ENCODE measurements at regions not wholly inside any gene's neighbourhood (a gene's known extent, or its start where the extent isn't known, plus 50 kb on each side); places are given as distances from the start of the nearest gene placed in this dataset.

- Histone ChIP-seq H3K9me3 (ENCODE audit: low read depth, low read length, poor library complexity, severe bottlenecking) (no peaks in the 10 kb centered on the region), H3K27ac (ENCODE audit: low read depth, low read length, poor library complexity, severe bottlenecking) (no peak overlapping the region), H3K36me3 (ENCODE audit: insufficient read depth, low read length, poor library complexity, severe bottlenecking) (no peaks in the 10 kb centered on the region), H3K4me3 (ENCODE audit: low read depth, low read length, poor library complexity, severe bottlenecking) (no peak overlapping the region), H3K4me1 (ENCODE audit: insufficient read depth, low read length, poor library complexity, severe bottlenecking) (no peaks in the 10 kb centered on the region), H3K27me3 (replicated peaks; ENCODE audit: insufficient read depth, low read depth, low read length, poor library complexity) (no peaks in the 10 kb centered on the region)
- intact Hi-C loops (cut with micrococcal nuclease; ENCODE audit: unreplicated experiment) = no loop called here
- DNase-seq (ENCODE audit: low spot score) = no peak
- BruUV-seq (replicated peaks) = no TSS peak
- POLR2A ChIA-PET (ENCODE audit: low non-redundant PET) = no interaction called here
- TF ChIP-seq EZH2 (IDR thresholded peaks at IDR 0.05; ENCODE audit: borderline replicate concordance, low read depth, low read length, poor library complexity, severe bottlenecking) (no peak), CTCF (conservative IDR thresholded peaks at IDR 0.05; ENCODE audit: low read depth, low read length) (no peak)
- CTCF ChIA-PET = no interaction called here
Measured at GRCh38 chr2:10971161-10971887, 59.6 kb downstream of the KCNF1 start.

- intact Hi-C loops (cut with micrococcal nuclease; ENCODE audit: unreplicated experiment) = no loop called here
- CTCF ChIA-PET = interaction anchor here (0.6 kb wide), 1 partner anchor 140 kb away, joined by 3 read pairs; no protein-coding TSS in a partner anchor
- no peak overlapping the region for H3K4me3 ChIP-seq (ENCODE audit: low read depth, low read length, poor library complexity, severe bottlenecking)
- no peaks in the 10 kb centered on the region for H3K27me3 ChIP-seq (replicated peaks; ENCODE audit: insufficient read depth, low read depth, low read length, poor library complexity)
- no TSS peak for BruUV-seq (replicated peaks)
- no peak overlapping the region for H3K27ac ChIP-seq (ENCODE audit: low read depth, low read length, poor library complexity, severe bottlenecking)
- no peaks in the 10 kb centered on the region for H3K4me1 ChIP-seq (ENCODE audit: insufficient read depth, low read length, poor library complexity, severe bottlenecking)
- TF ChIP-seq EZH2 (IDR thresholded peaks at IDR 0.05; ENCODE audit: borderline replicate concordance, low read depth, low read length, poor library complexity, severe bottlenecking) (no peak), CTCF (conservative IDR thresholded peaks at IDR 0.05; ENCODE audit: low read depth, low read length) (no peak)
- no peak for DNase-seq (ENCODE audit: low spot score)
- no peaks in the 10 kb centered on the region for H3K9me3 ChIP-seq (ENCODE audit: low read depth, low read length, poor library complexity, severe bottlenecking)
- POLR2A ChIA-PET (ENCODE audit: low non-redundant PET) = no interaction called here
- no peaks in the 10 kb centered on the region for H3K36me3 ChIP-seq (ENCODE audit: insufficient read depth, low read length, poor library complexity, severe bottlenecking)
Measured at GRCh38 chr2:10971888-10972260, 60.1 kb downstream of the KCNF1 start.

- CTCF ChIA-PET = interaction anchor here (0.6 kb wide), 1 partner anchor 671 kb away, joined by 3 read pairs; no protein-coding TSS in a partner anchor
- no peaks in the 10 kb centered on the region for H3K9me3 ChIP-seq (ENCODE audit: low read depth, low read length, poor library complexity, severe bottlenecking)
- TF ChIP-seq EZH2 (IDR thresholded peaks at IDR 0.05; ENCODE audit: borderline replicate concordance, low read depth, low read length, poor library complexity, severe bottlenecking) = no peak
- TF ChIP-seq CTCF (conservative IDR thresholded peaks at IDR 0.05; ENCODE audit: low read depth, low read length) = no peak
- H3K4me3 ChIP-seq (ENCODE audit: low read depth, low read length, poor library complexity, severe bottlenecking) = no peak overlapping the region
- H3K4me1 ChIP-seq (ENCODE audit: insufficient read depth, low read length, poor library complexity, severe bottlenecking) = no peaks in the 10 kb centered on the region
- POLR2A ChIA-PET (ENCODE audit: low non-redundant PET) = no interaction called here
- no peaks in the 10 kb centered on the region for H3K27me3 ChIP-seq (replicated peaks; ENCODE audit: insufficient read depth, low read depth, low read length, poor library complexity)
- no peak for DNase-seq (ENCODE audit: low spot score)
- intact Hi-C loops (cut with micrococcal nuclease; ENCODE audit: unreplicated experiment) = no loop called here
- H3K36me3 ChIP-seq (ENCODE audit: insufficient read depth, low read length, poor library complexity, severe bottlenecking) = no peaks in the 10 kb centered on the region
- H3K27ac ChIP-seq (ENCODE audit: low read depth, low read length, poor library complexity, severe bottlenecking) = no peak overlapping the region
- no TSS peak for BruUV-seq (replicated peaks)
Measured at GRCh38 chr2:10972683-10973433, 61.1 kb downstream of the KCNF1 start.
